ENCODE measurements at regions not wholly inside any gene's neighbourhood (a gene's known extent, or its start where the extent isn't known, plus 50 kb on each side); places are given as distances from the start of the nearest gene placed in this dataset.
"Not testable (repeated sequence)": the region's sequence is repeated elsewhere in the genome, so short reads cannot be mapped to it uniquely, and the experiment has no call there.

DNA sequence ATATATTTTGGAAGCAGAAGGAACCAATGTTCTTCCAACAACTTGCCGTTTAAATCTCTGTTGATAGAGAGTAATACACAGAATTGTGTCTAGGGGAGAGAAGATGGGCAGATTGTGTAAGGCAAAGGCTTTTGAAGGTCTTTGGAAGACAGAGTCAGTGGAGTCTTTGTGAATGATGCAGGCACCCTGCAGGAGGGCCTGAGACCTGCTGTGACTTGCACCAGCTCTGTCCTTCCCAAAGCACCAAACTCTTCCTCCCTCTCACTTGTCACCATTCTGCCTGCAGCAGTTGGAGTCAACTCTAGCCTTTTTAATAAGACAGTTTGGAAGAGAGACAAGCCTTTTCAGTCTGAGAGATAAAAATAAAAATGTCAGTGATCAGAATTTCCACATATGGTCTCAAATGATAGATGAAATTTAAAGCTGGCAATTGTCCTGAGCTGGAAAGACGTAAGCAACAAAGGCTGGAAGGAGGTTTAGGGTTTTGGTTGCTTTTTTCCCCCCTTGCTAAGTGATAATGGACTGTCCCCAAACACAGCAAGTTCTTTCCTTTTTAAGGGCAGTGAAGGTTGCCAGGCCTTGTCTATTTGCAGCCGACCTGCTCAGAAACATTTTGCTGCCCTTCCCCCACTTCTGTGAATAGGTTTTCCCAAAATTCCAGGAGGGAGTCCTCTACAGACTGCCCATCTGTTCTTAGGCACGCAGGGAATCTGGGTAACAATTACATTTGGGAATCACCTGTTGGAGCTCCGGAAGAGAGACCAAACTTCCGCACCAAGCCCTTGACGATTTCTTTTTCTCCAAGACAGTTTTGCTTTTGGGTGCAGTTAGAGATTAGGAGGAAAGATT, 103.0 kb upstream of the NTF3 start:
- peaks cover 2% of the 10 kb centered on the region for H3K9me3 ChIP-seq (ENCODE audit: low read depth, low read length)
- no peak overlapping the region for H3K4me3 ChIP-seq (ENCODE audit: insufficient read depth, low read length)
- H3K4me2 ChIP-seq (ENCODE audit: insufficient read depth, low read length), result no peak overlapping the region
- DNase-seq (ENCODE audit: insufficient read length, low spot score, missing footprints), result no peak
- H4K20me1 ChIP-seq (ENCODE audit: insufficient read depth, low read length), result no peaks in the 10 kb centered on the region
- no peak overlapping the region for H2AFZ ChIP-seq (ENCODE audit: low read length)
- H3K27me3 ChIP-seq (ENCODE audit: insufficient read depth, low read length), result no peaks in the 10 kb centered on the region
- H3K27ac ChIP-seq (ENCODE audit: low read depth, low read length), result no peak overlapping the region
- H3K4me1 ChIP-seq (ENCODE audit: insufficient read depth, low read length), result no peaks in the 10 kb centered on the region
- TF ChIP-seq, protein P1, sequence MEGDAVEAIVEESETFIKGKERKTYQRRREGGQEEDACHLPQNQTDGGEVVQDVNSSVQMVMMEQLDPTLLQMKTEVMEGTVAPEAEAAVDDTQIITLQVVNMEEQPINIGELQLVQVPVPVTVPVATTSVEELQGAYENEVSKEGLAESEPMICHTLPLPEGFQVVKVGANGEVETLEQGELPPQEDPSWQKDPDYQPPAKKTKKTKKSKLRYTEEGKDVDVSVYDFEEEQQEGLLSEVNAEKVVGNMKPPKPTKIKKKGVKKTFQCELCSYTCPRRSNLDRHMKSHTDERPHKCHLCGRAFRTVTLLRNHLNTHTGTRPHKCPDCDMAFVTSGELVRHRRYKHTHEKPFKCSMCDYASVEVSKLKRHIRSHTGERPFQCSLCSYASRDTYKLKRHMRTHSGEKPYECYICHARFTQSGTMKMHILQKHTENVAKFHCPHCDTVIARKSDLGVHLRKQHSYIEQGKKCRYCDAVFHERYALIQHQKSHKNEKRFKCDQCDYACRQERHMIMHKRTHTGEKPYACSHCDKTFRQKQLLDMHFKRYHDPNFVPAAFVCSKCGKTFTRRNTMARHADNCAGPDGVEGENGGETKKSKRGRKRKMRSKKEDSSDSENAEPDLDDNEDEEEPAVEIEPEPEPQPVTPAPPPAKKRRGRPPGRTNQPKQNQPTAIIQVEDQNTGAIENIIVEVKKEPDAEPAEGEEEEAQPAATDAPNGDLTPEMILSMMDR (IDR thresholded peaks at IDR 0.05; ENCODE audit: extremely low read depth, low read depth, low read length), result no peak
- H3K79me2 ChIP-seq (ENCODE audit: insufficient read depth, low read length), result no peaks in the 10 kb centered on the region
- no peaks in the 10 kb centered on the region for H3K36me3 ChIP-seq (ENCODE audit: insufficient read depth, low read length)

DNA sequence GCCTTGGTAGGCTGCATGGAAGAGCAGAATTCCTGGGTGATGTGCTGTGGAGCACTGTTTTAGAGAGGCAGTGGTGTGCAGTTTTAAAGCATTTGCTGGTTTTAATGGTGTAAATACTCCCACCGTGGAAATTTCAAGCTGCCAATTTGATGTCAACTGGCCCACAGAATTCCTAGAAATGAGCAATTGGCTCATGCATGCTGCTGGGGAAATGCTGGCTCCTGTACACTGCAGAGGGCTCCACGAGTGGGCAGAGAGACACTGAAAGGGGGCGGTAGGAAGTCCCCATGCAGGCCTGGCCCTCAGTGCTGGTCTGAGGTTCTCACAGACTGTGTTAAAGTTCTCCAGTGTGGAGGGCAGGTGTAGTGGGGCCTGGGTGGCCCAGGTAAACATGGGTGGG, 99.4 kb upstream of the NTF3 start:
- H2AFZ ChIP-seq (ENCODE audit: low read length), result no peak overlapping the region

DNA sequence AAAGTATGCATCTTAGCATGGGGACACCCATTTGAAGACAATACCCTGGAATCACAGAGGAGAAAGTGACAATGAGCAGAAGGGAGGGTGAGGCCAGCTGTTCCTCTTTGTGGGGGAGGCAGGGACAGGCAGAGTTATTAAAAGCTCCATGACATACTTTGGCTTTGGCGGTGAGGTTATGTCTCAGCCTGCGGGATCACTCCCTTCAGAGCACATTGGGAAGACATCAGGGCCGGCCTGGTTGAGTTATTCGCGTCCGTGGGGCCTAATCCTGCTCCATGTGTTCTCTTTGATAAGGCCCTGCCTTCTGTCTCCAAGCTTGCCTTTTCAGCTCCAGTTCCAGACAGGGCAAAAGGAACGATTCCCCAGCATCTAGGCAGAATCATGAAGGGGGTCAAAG, 98.8 kb upstream of the NTF3 start:
- Histone ChIP-seq H3K27ac (ENCODE audit: low read depth, low read length) (no peak overlapping the region), H2AFZ (ENCODE audit: low read length) (no peak overlapping the region), H4K20me1 (ENCODE audit: insufficient read depth, low read length) (no peaks in the 10 kb centered on the region), H3K36me3 (ENCODE audit: insufficient read depth, low read length) (no peaks in the 10 kb centered on the region), H3K4me3 (ENCODE audit: insufficient read depth, low read length) (no peak overlapping the region), H3K27me3 (ENCODE audit: insufficient read depth, low read length) (no peaks in the 10 kb centered on the region), H3K4me2 (ENCODE audit: insufficient read depth, low read length) (no peak overlapping the region), H3K79me2 (ENCODE audit: insufficient read depth, low read length) (no peaks in the 10 kb centered on the region), H3K4me1 (ENCODE audit: insufficient read depth, low read length) (no peaks in the 10 kb centered on the region), H3K9me3 (ENCODE audit: low read depth, low read length) (no peaks in the 10 kb centered on the region)
- TF ChIP-seq, protein P1 (IDR thresholded peaks at IDR 0.05; ENCODE audit: extremely low read depth, low read depth, low read length), result no peak
- no peak for DNase-seq (ENCODE audit: insufficient read length, low spot score, missing footprints)

More for the DNA sequence above, 99.4 kb upstream of the NTF3 start:
- TF ChIP-seq, protein P1 (IDR thresholded peaks at IDR 0.05; ENCODE audit: extremely low read depth, low read depth, low read length), result no peak
- no peak for DNase-seq (ENCODE audit: insufficient read length, low spot score, missing footprints)
- Histone ChIP-seq H3K27ac (ENCODE audit: low read depth, low read length) (no peak overlapping the region), H3K79me2 (ENCODE audit: insufficient read depth, low read length) (no peaks in the 10 kb centered on the region), H3K4me1 (ENCODE audit: insufficient read depth, low read length) (no peaks in the 10 kb centered on the region), H3K36me3 (ENCODE audit: insufficient read depth, low read length) (no peaks in the 10 kb centered on the region), H3K9me3 (ENCODE audit: low read depth, low read length) (peaks cover 2% of the 10 kb centered on the region), H3K27me3 (ENCODE audit: insufficient read depth, low read length) (no peaks in the 10 kb centered on the region), H4K20me1 (ENCODE audit: insufficient read depth, low read length) (no peaks in the 10 kb centered on the region), H3K4me3 (ENCODE audit: insufficient read depth, low read length) (no peak overlapping the region), H3K4me2 (ENCODE audit: insufficient read depth, low read length) (no peak overlapping the region)

DNA sequence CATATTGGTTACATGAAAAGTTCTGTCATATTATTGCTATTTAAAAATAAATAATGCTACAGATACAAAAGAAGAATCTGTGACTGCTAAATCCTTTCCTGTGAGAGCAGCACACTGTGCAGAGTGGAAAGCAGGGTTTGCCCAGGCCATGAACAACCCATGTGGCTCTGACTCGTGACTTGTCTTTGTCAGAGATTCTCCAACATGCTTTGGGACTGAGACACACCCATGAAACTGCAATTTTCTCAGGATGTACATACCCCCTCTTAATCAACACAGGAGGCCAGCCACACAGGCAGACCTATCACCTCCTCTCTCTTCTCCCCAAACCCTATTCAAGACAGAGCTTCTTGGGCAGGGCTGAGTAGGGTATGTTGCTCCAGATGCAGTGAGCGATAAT, 96.8 kb upstream of the NTF3 start:
- no peak overlapping the region for H2AFZ ChIP-seq (ENCODE audit: low read length)
- no peaks in the 10 kb centered on the region for H3K4me1 ChIP-seq (ENCODE audit: insufficient read depth, low read length)
- no peaks in the 10 kb centered on the region for H3K36me3 ChIP-seq (ENCODE audit: insufficient read depth, low read length)
- no peaks in the 10 kb centered on the region for H4K20me1 ChIP-seq (ENCODE audit: insufficient read depth, low read length)
- H3K4me3 ChIP-seq (ENCODE audit: insufficient read depth, low read length), result no peak overlapping the region
- H3K4me2 ChIP-seq (ENCODE audit: insufficient read depth, low read length), result no peak overlapping the region
- DNase-seq (ENCODE audit: insufficient read length, low spot score, missing footprints), result no peak
- no peaks in the 10 kb centered on the region for H3K27me3 ChIP-seq (ENCODE audit: insufficient read depth, low read length)
- no peaks in the 10 kb centered on the region for H3K79me2 ChIP-seq (ENCODE audit: insufficient read depth, low read length)
- TF ChIP-seq, protein P1 (IDR thresholded peaks at IDR 0.05; ENCODE audit: extremely low read depth, low read depth, low read length), result no peak
- no peaks in the 10 kb centered on the region for H3K9me3 ChIP-seq (ENCODE audit: low read depth, low read length)
- no peak overlapping the region for H3K27ac ChIP-seq (ENCODE audit: low read depth, low read length)

DNA sequence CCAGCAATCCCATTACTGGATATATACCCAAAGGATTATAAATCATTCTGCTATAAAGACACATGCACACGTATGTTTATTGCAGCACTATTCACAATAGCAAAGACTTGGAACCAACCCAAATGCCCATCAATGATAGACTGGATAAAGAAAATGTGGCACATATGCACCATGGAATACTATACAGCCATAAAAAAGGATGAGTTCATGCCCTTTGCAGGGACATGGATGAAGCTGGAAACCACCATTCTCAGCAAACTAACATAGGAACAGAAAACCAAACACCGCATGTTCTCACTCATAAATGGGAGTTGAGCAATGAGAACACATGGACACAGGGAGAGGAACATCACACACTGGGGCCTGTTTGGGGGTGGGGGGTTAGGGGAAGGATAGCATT, 90.8 kb upstream of the NTF3 start:
- not testable (repeated sequence) for H3K36me3 ChIP-seq (ENCODE audit: insufficient read depth, low read length); DNase-seq (ENCODE audit: insufficient read length, low spot score, missing footprints); H4K20me1 ChIP-seq (ENCODE audit: insufficient read depth, low read length); H3K4me3 ChIP-seq (ENCODE audit: insufficient read depth, low read length); H3K4me1 ChIP-seq (ENCODE audit: insufficient read depth, low read length); H3K27me3 ChIP-seq (ENCODE audit: insufficient read depth, low read length); H3K27ac ChIP-seq (ENCODE audit: low read depth, low read length); H3K4me2 ChIP-seq (ENCODE audit: insufficient read depth, low read length); H3K9me3 ChIP-seq (ENCODE audit: low read depth, low read length); H2AFZ ChIP-seq (ENCODE audit: low read length); H3K79me2 ChIP-seq (ENCODE audit: insufficient read depth, low read length)

All from osteoblast (primary cell).